Heart right ventricle (tissue), 16 donors: ENCODE measurements at regions not wholly inside any gene's neighbourhood (a gene's known extent, or its start where the extent isn't known, plus 50 kb on each side); places are given as distances from the start of the nearest gene placed in this dataset.

Experiments used
- ATAC-seq, 8 donors: fragments of 200-7000 bp; cut with Tn5 transposase; one replicate each; pipeline ENCODE4 v1.9.1; 2020; ENCODE audit warnings: mild to moderate bottlenecking in 8 of 8, moderate library complexity in 8 of 8, moderate number of reproducible peaks in 1 of 8
- DNase-seq, 2 donors: peaks; one replicate each; pipeline ENCODE4 v3.0.0-alpha.2; 2020
- H3K27ac ChIP-seq, 10 donors: fragments of 200-600 bp; sonication (generic) in 2 of 10; one replicate each; pipeline versions ENCODE4 v1.5.0 to v1.8.0; 2020 to 2022; ENCODE audit warnings: mild to moderate bottlenecking in 3 of 10
- H3K27me3 ChIP-seq, 7 donors: fragments of 200-600 bp; one replicate each; pipeline ENCODE4 v1.8.0; 2021 to 2022; ENCODE audit warnings: mild to moderate bottlenecking in 2 of 7
- H3K36me3 ChIP-seq, 9 donors: fragments of 200-600 bp; sonication (generic) in 1 of 9; one replicate each; pipeline versions ENCODE4 v1.5.0 to v1.8.0; 2020 to 2022; ENCODE audit warnings: mild to moderate bottlenecking in 2 of 9
- H3K4me1 ChIP-seq, 9 donors: fragments of 200-600 bp; sonication (generic) in 1 of 9; one replicate each; pipeline versions ENCODE4 v1.5.0 to v1.8.0; 2020 to 2022; ENCODE audit warnings: mild to moderate bottlenecking in 4 of 9
- H3K4me3 ChIP-seq, 10 donors: fragments of 200-600 bp; sonication (generic) in 2 of 10; one replicate each; pipeline versions ENCODE4 v1.5.0 to v1.8.0; 2020 to 2022; ENCODE audit warnings: mild to moderate bottlenecking in 7 of 10, moderate library complexity in 2 of 10
- H3K9me3 ChIP-seq, 11 donors: fragments of 200-600 bp in 10 of 11; sonication (generic) in 2 of 11; one replicate each; pipeline versions ENCODE4 v1.5.0 to v1.8.0; 2013 to 2022; ENCODE audit warnings: mild to moderate bottlenecking in 2 of 11, control low read depth in 1 of 11, moderate library complexity in 1 of 11
- CTCF ChIP-seq, 9 donors: fragments of 200-600 bp; sonication (generic) in 2 of 9; IDR thresholded peaks; one replicate each; pipeline versions ENCODE4 v1.5.0 to v1.8.0; 2021 to 2022; ENCODE audit warnings: antibody characterized with exemption in 9 of 9, mild to moderate bottlenecking in 5 of 9, moderate library complexity in 1 of 9
- WGBS, 2 donors: extraction: QIAGEN DNeasy Blood & Tissue Kit; methylation state at CpG; one replicate each; pipeline ENCODE4 v1.1.7; 2013; ENCODE audit warnings: inconsistent platforms in 1 of 2; 5-methylcytosine and 5-hydroxymethylcytosine counted together
- intact Hi-C, 10 donors: fragments of 100-400 bp; cut with DNase I; formaldehyde crosslinking; loops; one replicate each; pipeline versions ENCODE4 v1.11.1 to v1.14.2; 2022
- donor health status: Arrhythmogenic right ventricular cardiomyopathy.
- donor health status: ischemic (EF 13 %, LVEDD 7.1; RV severe dilation, severe dysfunction).
- donor health status: healthy with polysubstance abuse.
- donor health status: DM: no; HTN: yes; CAD: no.
- donor health status: DM: no; HTN: no; CAD: no.
- donor health status: ischemic (EF 25% LVEDD 6.9; RV normal size, moderate dysfunction).
- donor health status: ischemic (EF 25% LVEDD 5.7; RV mildly dilated, moderate dysfunction).
- donor health status: healthy.
- donor health status: DM: yes; HTN: yes; CAD: no.
- donor health status: Ischemic cardiomyopathy.
- donor health status: ischemic (EF 35%, LVEDD 5.7; RV mildly dilated, moderate dysfunction).
- donor health status: nonischemic (EF 11% LVEDD 7.7; RV severe dilation, severe dysfunction).
- donor health status: DM: yes; HTN: yes; CAD: no.
- donor health status: PGD.
- donor health status: ischemic (EF 29% LVEDD 5.4; RV normal size, mild dysfunction).
- donor health status: nonischemic (EF 23%, LVEDD 6.1; RV moderate dilation, normal function).

GRCh38 chr18:27899893-27900292, 277.0 kb downstream of the CDH2 start:
- no peak for DNase-seq
- Histone ChIP-seq H3K27me3 (no peaks in the 10 kb centered on the region), H3K4me3 (no peak overlapping the region), H3K9me3 (peaks cover 0 to 9% (median 0%) of the 10 kb centered on the region in 11 donors), H3K4me1 (no peaks in the 10 kb centered on the region), H3K36me3 (no peaks in the 10 kb centered on the region), H3K27ac (no peak overlapping the region)
- no peak for TF ChIP-seq CTCF (IDR thresholded peaks at IDR 0.05)
- intact Hi-C loops: loop anchor here in 2 of 10 donors (10.0 kb wide), 2 partner anchors 65 to 645 kb away; no protein-coding TSS in a partner anchor
- 57 to 69% methylated on average over 2 of the region's 2 CpGs for WGBS, 2 donors
- ATAC-seq: no peak

- Histone ChIP-seq H3K36me3 (no peaks in the 10 kb centered on the region), H3K4me1 (no peaks in the 10 kb centered on the region), H3K27me3 (no peaks in the 10 kb centered on the region), H3K27ac (no peak overlapping the region), H3K4me3 (no peak overlapping the region), H3K9me3 (no peaks in the 10 kb centered on the region)
- no peak for DNase-seq
- no peak for ATAC-seq
- intact Hi-C loops: loop anchor here in 2 of 10 donors (10.0 kb wide), 2 partner anchors 60 to 640 kb away; no protein-coding TSS in a partner anchor
- TF ChIP-seq CTCF (IDR thresholded peaks at IDR 0.05): no peak
- WGBS, 2 donors: 53 to 65% methylated on average over 3 of the region's 3 CpGs
Measured at GRCh38 chr18:27894746-27895145, 282.2 kb downstream of the CDH2 start.

DNA sequence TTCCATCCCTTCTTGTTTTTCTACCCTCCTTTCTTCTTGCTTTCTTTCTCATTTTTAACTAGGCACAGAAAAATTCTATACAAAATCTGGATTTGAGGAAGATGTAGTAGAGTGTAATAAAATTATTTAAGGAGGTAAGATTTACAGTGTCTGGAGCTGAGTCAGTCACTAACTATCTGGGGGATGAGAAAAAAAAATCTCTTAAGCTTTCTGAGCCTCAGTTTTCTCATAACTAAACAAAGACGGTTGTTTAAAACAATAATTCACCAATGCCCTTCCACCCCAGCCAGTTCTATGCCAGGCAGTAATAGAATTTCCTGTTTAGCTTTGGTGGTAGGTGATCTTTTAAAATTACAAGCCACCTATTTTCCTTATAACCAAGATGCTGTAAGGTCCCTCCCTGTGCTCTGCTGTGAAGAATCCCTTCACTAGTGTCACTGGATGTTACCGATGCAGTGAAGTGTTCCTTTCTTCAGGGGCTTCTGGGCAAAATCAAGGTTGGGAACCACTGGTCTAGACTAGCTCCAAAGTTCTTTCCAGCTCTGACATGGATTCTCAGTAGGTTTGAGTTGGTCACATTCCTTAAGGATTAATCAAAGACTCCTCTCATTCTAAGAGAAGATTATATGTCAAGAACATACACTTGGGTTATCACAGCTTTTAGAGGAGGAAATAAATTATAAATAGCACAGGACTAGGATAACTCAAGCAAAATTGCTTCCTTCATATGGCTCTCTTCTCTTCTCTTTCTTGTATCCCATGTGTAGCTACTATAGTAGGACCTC, 289.0 kb downstream of the CDH2 start:
- Histone ChIP-seq H3K36me3 (no peaks in the 10 kb centered on the region), H3K4me3 (no peak overlapping the region), H3K27ac (no peak overlapping the region), H3K27me3 (no peaks in the 10 kb centered on the region), H3K4me1 (no peaks in the 10 kb centered on the region), H3K9me3 (no peaks in the 10 kb centered on the region)
- TF ChIP-seq CTCF (IDR thresholded peaks at IDR 0.05): no peak
- DNase-seq: no peak
- WGBS, 2 donors: 62 to 87% methylated on average over 2 of the region's 2 CpGs
- intact Hi-C loops: no loop called here
- ATAC-seq: no peak

- 94 to 98% methylated on average over 1 of the region's 1 CpG for WGBS, 2 donors
- H3K9me3 ChIP-seq: no peaks in the 10 kb centered on the region
Measured at GRCh38 chr18:27887287-27887686, 289.6 kb downstream of the CDH2 start.

More at GRCh38 chr18:27887287-27887686, 289.6 kb downstream of the CDH2 start:
- intact Hi-C loops: no loop called here
- no peaks in the 10 kb centered on the region for H3K4me1 ChIP-seq
- no peak overlapping the region for H3K27ac ChIP-seq
- H3K27me3 ChIP-seq: no peaks in the 10 kb centered on the region
- H3K4me3 ChIP-seq: no peak overlapping the region
- H3K36me3 ChIP-seq: no peaks in the 10 kb centered on the region
- ATAC-seq: no peak
- no peak for DNase-seq
- no peak for TF ChIP-seq CTCF (IDR thresholded peaks at IDR 0.05)
